Transverse colon (tissue), 4 donors: ENCODE measurements at regions not wholly inside any gene's neighbourhood (a gene's known extent, or its start where the extent isn't known, plus 50 kb on each side); places are given as distances from the start of the nearest gene placed in this dataset.

Experiments
- EP300 ChIP-seq: sonication (generic); formaldehyde crosslinking; IDR thresholded peaks from one replicate; pipeline ENCODE4 v1.6.1; 2017; ENCODE audit warnings: antibody characterized with exemption, low read depth
- POLR2AphosphoS5 ChIP-seq, 3 donors: sonication (generic); formaldehyde crosslinking; IDR thresholded peaks; one replicate each; pipeline ENCODE4 v1.6.1; 2016; ENCODE audit warnings: antibody characterized with exemption in 3 of 3
- TF ChIP-seq, protein P1 (sequence below), 5 experiments: fragments of 200-600 bp in 3 of 5; fragments of 450-650 bp in 2 of 5; sonication (generic) in 3 of 5; IDR thresholded peaks; 1 replicate in 2 of 5; 2 replicates in 3 of 5; pipeline ENCODE4 v1.5.1; 2016 to 2017; ENCODE audit warnings: antibody characterized with exemption in 5 of 5, inconsistent platforms in 3 of 5, mild to moderate bottlenecking in 2 of 5, moderate library complexity in 1 of 5

GRCh38 chr18:1261054-1261453 is 356.4 kb downstream of the ADCYAP1 start:
- TF ChIP-seq, protein P1, sequence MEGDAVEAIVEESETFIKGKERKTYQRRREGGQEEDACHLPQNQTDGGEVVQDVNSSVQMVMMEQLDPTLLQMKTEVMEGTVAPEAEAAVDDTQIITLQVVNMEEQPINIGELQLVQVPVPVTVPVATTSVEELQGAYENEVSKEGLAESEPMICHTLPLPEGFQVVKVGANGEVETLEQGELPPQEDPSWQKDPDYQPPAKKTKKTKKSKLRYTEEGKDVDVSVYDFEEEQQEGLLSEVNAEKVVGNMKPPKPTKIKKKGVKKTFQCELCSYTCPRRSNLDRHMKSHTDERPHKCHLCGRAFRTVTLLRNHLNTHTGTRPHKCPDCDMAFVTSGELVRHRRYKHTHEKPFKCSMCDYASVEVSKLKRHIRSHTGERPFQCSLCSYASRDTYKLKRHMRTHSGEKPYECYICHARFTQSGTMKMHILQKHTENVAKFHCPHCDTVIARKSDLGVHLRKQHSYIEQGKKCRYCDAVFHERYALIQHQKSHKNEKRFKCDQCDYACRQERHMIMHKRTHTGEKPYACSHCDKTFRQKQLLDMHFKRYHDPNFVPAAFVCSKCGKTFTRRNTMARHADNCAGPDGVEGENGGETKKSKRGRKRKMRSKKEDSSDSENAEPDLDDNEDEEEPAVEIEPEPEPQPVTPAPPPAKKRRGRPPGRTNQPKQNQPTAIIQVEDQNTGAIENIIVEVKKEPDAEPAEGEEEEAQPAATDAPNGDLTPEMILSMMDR (IDR thresholded peaks at IDR 0.05): no peak
- TF ChIP-seq POLR2AphosphoS5 (IDR thresholded peaks at IDR 0.05) (no peak), EP300 (no peak)
